ENCODE measurements at regions not wholly inside any gene's neighbourhood (a gene's known extent, or its start where the extent isn't known, plus 50 kb on each side); places are given as distances from the start of the nearest gene placed in this dataset. TPM values are rescaled to one million over a fixed set of nuclear protein-coding genes. Genes with fewer than 3 reads are reported as not detected.

- no peak overlapping the region for H4K8ac ChIP-seq (ENCODE audit: low read length)
- H2AK5ac ChIP-seq (ENCODE audit: low read length, severe bottlenecking), result no peak overlapping the region
- no peak overlapping the region for H3K4ac ChIP-seq (ENCODE audit: low read depth in 1 of 2, low read length in 2 of 2)
- no peaks in the 10 kb centered on the region for H3K36me3 ChIP-seq (ENCODE audit: control insufficient read depth in 1 of 2, insufficient read depth in 2 of 2, low read depth in 1 of 2, low read length in 2 of 2)
- H2BK120ac ChIP-seq (ENCODE audit: low read depth, low read length), result no peak overlapping the region
- H4K91ac ChIP-seq (ENCODE audit: low read length), result no peak overlapping the region
- H2BK5ac ChIP-seq (ENCODE audit: low read depth, low read length, poor library complexity, severe bottlenecking), result no peak overlapping the region
- no peak overlapping the region for H3K18ac ChIP-seq (ENCODE audit: low read depth in 1 of 2, low read length in 2 of 2)
- WGBS, result 82% methylated on average over 9 of the region's 9 CpGs
- no peak overlapping the region for H3K23ac ChIP-seq (ENCODE audit: low read length in 2 of 2)
- no peak overlapping the region for H3K4me3 ChIP-seq (ENCODE audit: insufficient read depth in 1 of 2, low read depth in 1 of 2, low read length in 2 of 2)
- H3K4me1 ChIP-seq (ENCODE audit: control insufficient read depth, insufficient read depth, low read depth, low read length), result no peaks in the 10 kb centered on the region
- no peak overlapping the region for H3K14ac ChIP-seq (ENCODE audit: low read length in 2 of 2)
- H3K79me1 ChIP-seq (replicated peaks; ENCODE audit: low read length, poor library complexity, severe bottlenecking), result no peaks in the 10 kb centered on the region
- no peaks in the 10 kb centered on the region for H3K27me3 ChIP-seq (ENCODE audit: control insufficient read depth in 1 of 2, insufficient read depth in 1 of 2, low read length in 2 of 2)
- H3K9me3 ChIP-seq (ENCODE audit: control insufficient read depth, low read length), result peaks cover 30% of the 10 kb centered on the region
- no peak overlapping the region for H3K27ac ChIP-seq (ENCODE audit: low read length, poor library complexity, severe bottlenecking)
- H3K4me2 ChIP-seq (ENCODE audit: low read length, poor library complexity, severe bottlenecking), result no peak overlapping the region
- H2BK12ac ChIP-seq (ENCODE audit: low read length in 2 of 2), result no peak overlapping the region
- H2BK15ac ChIP-seq (ENCODE audit: low read depth, poor library complexity, severe bottlenecking), result no peak overlapping the region
- DNase-seq, result no peak
- H3K9ac ChIP-seq (ENCODE audit: low read length), result no peak overlapping the region
- no peak overlapping the region for H2AFZ ChIP-seq (ENCODE audit: low read depth, low read length)
These were observed 69.9 kb upstream of the ADARB2 start for GRCh38 chr10:1807196-1807595.

GRCh38 chr10:1802413-1802812, 65.1 kb upstream of the ADARB2 start:
- no peak overlapping the region for H2BK5ac ChIP-seq (ENCODE audit: low read depth, low read length, poor library complexity, severe bottlenecking)

GRCh38 chr10:1788401-1788800, 51.1 kb upstream of the ADARB2 start:
- no peak overlapping the region for H3K4me2 ChIP-seq (ENCODE audit: low read length, poor library complexity, severe bottlenecking)
- H3K79me1 ChIP-seq (replicated peaks; ENCODE audit: low read length, poor library complexity, severe bottlenecking), result no peaks in the 10 kb centered on the region
- H3K14ac ChIP-seq (ENCODE audit: low read length in 2 of 2), result no peak overlapping the region
- H3K9me3 ChIP-seq (ENCODE audit: control insufficient read depth, low read length), result peaks cover 5% of the 10 kb centered on the region
- 78% methylated on average over 9 of the region's 9 CpGs for WGBS
- H3K36me3 ChIP-seq (ENCODE audit: control insufficient read depth in 1 of 2, insufficient read depth in 2 of 2, low read depth in 1 of 2, low read length in 2 of 2), result no peaks in the 10 kb centered on the region
- no peak for DNase-seq
- no peak overlapping the region for H2AFZ ChIP-seq (ENCODE audit: low read depth, low read length)
- H3K27ac ChIP-seq (ENCODE audit: low read length, poor library complexity, severe bottlenecking), result no peak overlapping the region
- no peak overlapping the region for H2BK15ac ChIP-seq (ENCODE audit: low read depth, poor library complexity, severe bottlenecking)
- no peak overlapping the region for H3K9ac ChIP-seq (ENCODE audit: low read length)
- H3K18ac ChIP-seq (ENCODE audit: low read depth in 1 of 2, low read length in 2 of 2), result no peak overlapping the region
- H2BK12ac ChIP-seq (ENCODE audit: low read length in 2 of 2), result no peak overlapping the region
- no peak overlapping the region for H4K91ac ChIP-seq (ENCODE audit: low read length)
- H2BK120ac ChIP-seq (ENCODE audit: low read depth, low read length), result no peak overlapping the region
- H3K4me3 ChIP-seq (ENCODE audit: insufficient read depth in 1 of 2, low read depth in 1 of 2, low read length in 2 of 2), result no peak overlapping the region
- H2BK5ac ChIP-seq (ENCODE audit: low read depth, low read length, poor library complexity, severe bottlenecking), result no peak overlapping the region
- H3K23ac ChIP-seq (ENCODE audit: low read length in 2 of 2), result no peak overlapping the region
- no peak overlapping the region for H2AK5ac ChIP-seq (ENCODE audit: low read length, severe bottlenecking)
- no peak overlapping the region for H3K4ac ChIP-seq (ENCODE audit: low read depth in 1 of 2, low read length in 2 of 2)
- no peak overlapping the region for H4K8ac ChIP-seq (ENCODE audit: low read length)
- no peaks in the 10 kb centered on the region for H3K4me1 ChIP-seq (ENCODE audit: control insufficient read depth, insufficient read depth, low read depth, low read length)
- no peaks in the 10 kb centered on the region for H3K27me3 ChIP-seq (ENCODE audit: control insufficient read depth in 1 of 2, insufficient read depth in 1 of 2, low read length in 2 of 2)

More at GRCh38 chr10:1802413-1802812, 65.1 kb upstream of the ADARB2 start:
- H2AFZ ChIP-seq (ENCODE audit: low read depth, low read length), result no peak overlapping the region
- H3K18ac ChIP-seq (ENCODE audit: low read depth in 1 of 2, low read length in 2 of 2), result no peak overlapping the region
- H3K4ac ChIP-seq (ENCODE audit: low read depth in 1 of 2, low read length in 2 of 2), result no peak overlapping the region
- no peak overlapping the region for H2BK120ac ChIP-seq (ENCODE audit: low read depth, low read length)
- no peaks in the 10 kb centered on the region for H3K79me1 ChIP-seq (replicated peaks; ENCODE audit: low read length, poor library complexity, severe bottlenecking)
- WGBS, result 64% methylated on average over 2 of the region's 2 CpGs
- H3K23ac ChIP-seq (ENCODE audit: low read length in 2 of 2), result no peak overlapping the region
- no peak for DNase-seq
- no peak overlapping the region for H3K27ac ChIP-seq (ENCODE audit: low read length, poor library complexity, severe bottlenecking)
- no peak overlapping the region for H3K4me2 ChIP-seq (ENCODE audit: low read length, poor library complexity, severe bottlenecking)
- no peaks in the 10 kb centered on the region for H3K27me3 ChIP-seq (ENCODE audit: control insufficient read depth in 1 of 2, insufficient read depth in 1 of 2, low read length in 2 of 2)
- H3K14ac ChIP-seq (ENCODE audit: low read length in 2 of 2), result no peak overlapping the region
- peaks cover 19% of the 10 kb centered on the region for H3K9me3 ChIP-seq (ENCODE audit: control insufficient read depth, low read length)
- no peak overlapping the region for H2BK15ac ChIP-seq (ENCODE audit: low read depth, poor library complexity, severe bottlenecking)
- no peak overlapping the region for H4K8ac ChIP-seq (ENCODE audit: low read length)
- H3K36me3 ChIP-seq (ENCODE audit: control insufficient read depth in 1 of 2, insufficient read depth in 2 of 2, low read depth in 1 of 2, low read length in 2 of 2), result no peaks in the 10 kb centered on the region
- H4K91ac ChIP-seq (ENCODE audit: low read length), result no peak overlapping the region
- H3K4me3 ChIP-seq (ENCODE audit: insufficient read depth in 1 of 2, low read depth in 1 of 2, low read length in 2 of 2), result no peak overlapping the region
- H3K9ac ChIP-seq (ENCODE audit: low read length), result no peak overlapping the region
- no peak overlapping the region for H2AK5ac ChIP-seq (ENCODE audit: low read length, severe bottlenecking)
- no peak overlapping the region for H2BK12ac ChIP-seq (ENCODE audit: low read length in 2 of 2)
- H3K4me1 ChIP-seq (ENCODE audit: control insufficient read depth, insufficient read depth, low read depth, low read length), result no peaks in the 10 kb centered on the region

Small RNAs in the stretch of these regions (small RNA-seq; reads per million reads assigned to genes)
- not detected for gene MIR6072 (ENCODE audit: low read depth)
- gene RNU6-576P (ENCODE audit: low read depth), result not detected
- not detected for gene RNU6-889P (ENCODE audit: low read depth)

All from mesenchymal stem cell (in vitro differentiated cells and primary cell).